Caco-2 (cell line): ENCODE measurements at regions not wholly inside any gene's neighbourhood (a gene's known extent, or its start where the extent isn't known, plus 50 kb on each side); places are given as distances from the start of the nearest gene placed in this dataset.

ENCODE experiments used
- BruUV-seq: library from RNA; stranded (reverse); fragments of 400-500 nt; replicated peaks from 2 replicates; lab custom pipeline; 2021; lab: Mats Ljungman, UMichigan
- CTCF ChIA-PET: fragments of 300-600 bp; sonication (Branson Sonifier 250); formaldehyde crosslinking; loops from one replicate; lab custom pipeline; 2022; ENCODE audit warnings: antibody characterized with exemption; lab: Charles Lee
- POLR2A ChIA-PET: fragments of 300-600 bp; sonication (Branson Sonifier 250); formaldehyde crosslinking; loops from one replicate; lab custom pipeline; 2022; ENCODE audit warnings: antibody characterized with exemption; lab: Charles Lee
- DNase-seq, 2 experiments: peaks; one replicate each; pipeline versions ENCODE4 v3.0.0 to v3.0.0-alpha.2; 2020 to 2022
- H3K27me3 ChIP-seq: replicated peaks from 2 replicates; pipeline ENCODE4 v1.6.0; 2011; ENCODE audit warnings: low read length; ENCODE audit not compliant: control insufficient read depth, insufficient read depth
- H3K36me3 ChIP-seq: 2 replicates; pipeline ENCODE4 v1.5.1; 2011; ENCODE audit warnings: low read length; ENCODE audit not compliant: control insufficient read depth, insufficient read depth
- H3K4me1 ChIP-seq: fragments of 250-450 bp; sonication (Bioruptor Pico); 2 replicates; pipeline ENCODE4 v1.5.1; 2020; ENCODE audit warnings: mild to moderate bottlenecking
- H3K4me3 ChIP-seq: 2 replicates; pipeline ENCODE4 v1.5.1; 2011; ENCODE audit warnings: low read depth, mild to moderate bottlenecking, control low read depth, low read length
- H3K9me3 ChIP-seq: fragments of 250-450 bp; sonication (Bioruptor Pico); 2 replicates; pipeline ENCODE4 v1.5.1; 2020; ENCODE audit warnings: mild to moderate bottlenecking, moderate library complexity
- H3K27ac Mint-ChIP-seq: one replicate; pipeline ENCODE4 v1.8.0; 2022; ENCODE audit warnings: mixed read lengths; ENCODE audit not compliant: unreplicated experiment
- H3K27me3 Mint-ChIP-seq: one replicate; pipeline ENCODE4 v1.8.0; 2022; ENCODE audit warnings: mixed read lengths; ENCODE audit not compliant: insufficient read depth, unreplicated experiment
- H3K36me3 Mint-ChIP-seq: one replicate; pipeline ENCODE4 v1.8.0; 2022; ENCODE audit warnings: mild to moderate bottlenecking, mixed read lengths; ENCODE audit not compliant: insufficient read depth, unreplicated experiment
- H3K4me1 Mint-ChIP-seq: one replicate; pipeline ENCODE4 v1.8.0; 2022; ENCODE audit warnings: low read depth, mixed read lengths; ENCODE audit not compliant: unreplicated experiment
- H3K4me3 Mint-ChIP-seq: one replicate; pipeline ENCODE4 v1.8.0; 2022; ENCODE audit warnings: mild to moderate bottlenecking, moderate library complexity, mixed read lengths; ENCODE audit not compliant: unreplicated experiment
- H3K9me3 Mint-ChIP-seq: one replicate; pipeline ENCODE4 v1.8.0; 2022; ENCODE audit warnings: mixed read lengths; ENCODE audit not compliant: unreplicated experiment
- intact Hi-C: fragments of 100-400 bp; cut with micrococcal nuclease; formaldehyde crosslinking; loops from one replicate; pipeline ENCODE4 v1.10.0; 2022; ENCODE audit not compliant: unreplicated experiment
- TF ChIP-seq, protein P1 (sequence below), 2 experiments: fragments of 200-600 bp in 1 of 2; IDR thresholded peaks; 1 replicate in 1 of 2; 2 replicates in 1 of 2; pipeline versions ENCODE4 v1.5.1 to v1.8.0; 2011 to 2022; ENCODE audit warnings: antibody characterized with exemption in 1 of 2, control low read depth in 1 of 2, inconsistent platforms in 1 of 2, low read depth in 1 of 2, low read length in 1 of 2, mild to moderate bottlenecking in 1 of 2, moderate library complexity in 1 of 2; ENCODE audit not compliant: insufficient read depth in 1 of 2, severe bottlenecking in 1 of 2, unreplicated experiment in 1 of 2

DNA sequence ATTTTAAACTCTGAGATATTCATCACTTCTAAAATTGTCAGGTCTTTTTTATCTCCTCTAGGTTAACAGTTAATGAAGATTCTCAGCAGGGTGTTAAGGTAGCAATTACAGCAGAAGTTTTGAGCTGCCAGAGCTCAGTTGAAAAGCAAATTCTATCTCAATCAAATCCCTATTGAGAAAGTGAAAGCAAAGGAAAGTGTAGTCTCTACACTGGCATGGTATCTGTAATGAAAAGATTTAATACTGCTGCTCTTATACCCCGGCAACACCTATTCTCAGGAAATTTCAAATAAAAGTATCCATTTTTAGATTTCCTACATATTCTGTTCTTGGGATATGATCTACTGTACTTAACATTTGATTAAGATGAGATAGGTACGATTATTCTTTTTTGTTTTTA is 913.5 kb downstream of the MRPL39 start:
- Histone ChIP-seq H3K36me3 (no peaks in the 10 kb centered on the region), H3K9me3 (no peaks in the 10 kb centered on the region), H3K4me1 (no peaks in the 10 kb centered on the region), H3K4me3 (no peak overlapping the region), H3K27me3 (no peaks in the 10 kb centered on the region)
- BruUV-seq: no TSS peak
- Mint-ChIP-seq H3K4me3 (no peak overlapping the region), H3K4me1 (no peaks in the 10 kb centered on the region), H3K9me3 (no peaks in the 10 kb centered on the region), H3K36me3 (no peaks in the 10 kb centered on the region), H3K27ac (no peak overlapping the region), H3K27me3 (no peaks in the 10 kb centered on the region)
- ChIA-PET CTCF (no interaction called here), POLR2A (no interaction called here)
- intact Hi-C loops: no loop called here
- no peak for DNase-seq
- TF ChIP-seq, protein P1, sequence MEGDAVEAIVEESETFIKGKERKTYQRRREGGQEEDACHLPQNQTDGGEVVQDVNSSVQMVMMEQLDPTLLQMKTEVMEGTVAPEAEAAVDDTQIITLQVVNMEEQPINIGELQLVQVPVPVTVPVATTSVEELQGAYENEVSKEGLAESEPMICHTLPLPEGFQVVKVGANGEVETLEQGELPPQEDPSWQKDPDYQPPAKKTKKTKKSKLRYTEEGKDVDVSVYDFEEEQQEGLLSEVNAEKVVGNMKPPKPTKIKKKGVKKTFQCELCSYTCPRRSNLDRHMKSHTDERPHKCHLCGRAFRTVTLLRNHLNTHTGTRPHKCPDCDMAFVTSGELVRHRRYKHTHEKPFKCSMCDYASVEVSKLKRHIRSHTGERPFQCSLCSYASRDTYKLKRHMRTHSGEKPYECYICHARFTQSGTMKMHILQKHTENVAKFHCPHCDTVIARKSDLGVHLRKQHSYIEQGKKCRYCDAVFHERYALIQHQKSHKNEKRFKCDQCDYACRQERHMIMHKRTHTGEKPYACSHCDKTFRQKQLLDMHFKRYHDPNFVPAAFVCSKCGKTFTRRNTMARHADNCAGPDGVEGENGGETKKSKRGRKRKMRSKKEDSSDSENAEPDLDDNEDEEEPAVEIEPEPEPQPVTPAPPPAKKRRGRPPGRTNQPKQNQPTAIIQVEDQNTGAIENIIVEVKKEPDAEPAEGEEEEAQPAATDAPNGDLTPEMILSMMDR (IDR thresholded peaks at IDR 0.05; ENCODE audit: insufficient read depth in 1 of 2, low read depth in 1 of 2, low read length in 1 of 2, severe bottlenecking in 1 of 2, unreplicated experiment in 1 of 2): no peak

DNA sequence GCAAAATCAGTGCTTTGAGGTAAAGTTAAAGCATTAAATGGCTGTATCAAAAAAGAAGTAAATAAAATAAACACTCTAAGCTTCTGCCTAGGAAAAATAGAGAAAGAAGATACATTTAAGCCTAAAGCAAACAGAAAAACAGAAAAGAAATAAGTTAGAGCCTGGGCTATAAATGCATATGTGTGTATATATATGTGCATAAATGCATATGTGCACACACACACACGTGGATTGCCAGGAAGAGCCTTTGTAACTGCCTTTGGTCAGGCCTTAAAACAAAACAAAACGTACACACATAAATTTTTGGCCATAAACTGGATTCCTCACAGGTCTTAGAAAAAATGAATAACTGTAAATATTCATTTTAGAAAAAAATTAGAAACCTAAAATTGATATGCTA is 925.8 kb downstream of the MRPL39 start:
- TF ChIP-seq, protein P1 (IDR thresholded peaks at IDR 0.05; ENCODE audit: insufficient read depth in 1 of 2, low read depth in 1 of 2, low read length in 1 of 2, severe bottlenecking in 1 of 2, unreplicated experiment in 1 of 2): no peak
- intact Hi-C loops: no loop called here

DNA sequence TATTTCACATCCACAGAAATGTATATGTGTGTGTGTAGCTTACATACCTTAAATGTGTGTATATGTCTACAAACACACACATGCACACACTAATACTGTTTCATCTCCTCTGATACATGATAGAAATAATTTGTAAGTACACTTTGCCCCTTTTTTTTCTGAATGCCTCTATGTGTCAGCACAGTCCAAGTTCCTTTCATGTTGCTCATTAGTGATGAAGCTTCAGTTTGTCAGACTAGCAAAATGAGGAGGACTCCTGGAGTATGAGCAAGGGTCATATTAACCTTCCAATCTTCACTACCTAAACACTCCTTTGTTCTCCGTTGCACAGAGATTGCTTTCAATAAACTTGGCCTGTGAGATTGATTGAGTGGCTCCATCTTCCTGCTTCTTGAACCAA is 935.4 kb downstream of the MRPL39 start:
- no peaks in the 10 kb centered on the region for H3K27me3 ChIP-seq
- Mint-ChIP-seq H3K4me1 (no peaks in the 10 kb centered on the region), H3K4me3 (no peak overlapping the region), H3K9me3 (no peaks in the 10 kb centered on the region), H3K27me3 (no peaks in the 10 kb centered on the region), H3K36me3 (no peaks in the 10 kb centered on the region), H3K27ac (no peak overlapping the region)
- H3K9me3 ChIP-seq: no peaks in the 10 kb centered on the region
- ChIA-PET POLR2A (no interaction called here), CTCF (no interaction called here)
- intact Hi-C loops: no loop called here
- TF ChIP-seq, protein P1 (IDR thresholded peaks at IDR 0.05; ENCODE audit: insufficient read depth in 1 of 2, low read depth in 1 of 2, low read length in 1 of 2, severe bottlenecking in 1 of 2, unreplicated experiment in 1 of 2): no peak
- H3K4me3 ChIP-seq: no peak overlapping the region
- no TSS peak for BruUV-seq
- H3K4me1 ChIP-seq: no peaks in the 10 kb centered on the region
- no peak for DNase-seq
- H3K36me3 ChIP-seq: no peaks in the 10 kb centered on the region

More for the DNA sequence above, 925.8 kb downstream of the MRPL39 start:
- no peaks in the 10 kb centered on the region for H3K36me3 ChIP-seq
- POLR2A ChIA-PET: no interaction called here
- H3K36me3 Mint-ChIP-seq: no peaks in the 10 kb centered on the region
- H3K9me3 Mint-ChIP-seq: no peaks in the 10 kb centered on the region
- peaks cover 4% of the 10 kb centered on the region for H3K27me3 Mint-ChIP-seq
- no TSS peak for BruUV-seq
- H3K9me3 ChIP-seq: no peaks in the 10 kb centered on the region
- no peaks in the 10 kb centered on the region for H3K4me1 Mint-ChIP-seq
- no peaks in the 10 kb centered on the region for H3K4me1 ChIP-seq
- no peaks in the 10 kb centered on the region for H3K27me3 ChIP-seq
- CTCF ChIA-PET: no interaction called here
- H3K4me3 Mint-ChIP-seq: no peak overlapping the region
- H3K27ac Mint-ChIP-seq: no peak overlapping the region
- H3K4me3 ChIP-seq: no peak overlapping the region
- DNase-seq: no peak
